ENCODE measurements at regions not wholly inside any gene's neighbourhood (a gene's known extent, or its start where the extent isn't known, plus 50 kb on each side); places are given as distances from the start of the nearest gene placed in this dataset.

DNA sequence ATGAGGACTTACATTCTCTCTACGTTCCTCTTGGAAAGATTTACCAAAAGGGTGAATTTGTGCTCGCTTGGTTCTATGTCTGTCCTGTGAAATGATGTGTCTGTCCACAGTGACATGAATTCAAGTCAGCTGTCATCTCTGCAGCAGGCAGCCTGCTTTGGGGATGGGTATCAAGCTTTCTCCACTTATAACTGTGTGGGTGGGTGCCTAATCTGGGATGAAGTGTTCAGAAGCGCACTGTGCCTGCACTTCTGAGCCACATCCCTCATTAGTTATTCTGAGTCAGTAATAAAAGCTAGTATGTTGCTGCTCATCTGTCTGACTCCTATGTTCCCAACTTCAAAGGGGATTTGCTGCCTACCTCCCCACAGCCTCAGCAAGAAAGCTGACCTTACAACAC, 86.1 kb upstream of the TUBA3C start:
- H3K9me3 ChIP-seq (ENCODE audit: control insufficient read depth in 2 of 3, insufficient read depth in 1 of 3, low read length in 3 of 3), result peaks cover 0 to 1% (median 0%) of the 10 kb centered on the region in 3 donors
- TF ChIP-seq, protein P1, sequence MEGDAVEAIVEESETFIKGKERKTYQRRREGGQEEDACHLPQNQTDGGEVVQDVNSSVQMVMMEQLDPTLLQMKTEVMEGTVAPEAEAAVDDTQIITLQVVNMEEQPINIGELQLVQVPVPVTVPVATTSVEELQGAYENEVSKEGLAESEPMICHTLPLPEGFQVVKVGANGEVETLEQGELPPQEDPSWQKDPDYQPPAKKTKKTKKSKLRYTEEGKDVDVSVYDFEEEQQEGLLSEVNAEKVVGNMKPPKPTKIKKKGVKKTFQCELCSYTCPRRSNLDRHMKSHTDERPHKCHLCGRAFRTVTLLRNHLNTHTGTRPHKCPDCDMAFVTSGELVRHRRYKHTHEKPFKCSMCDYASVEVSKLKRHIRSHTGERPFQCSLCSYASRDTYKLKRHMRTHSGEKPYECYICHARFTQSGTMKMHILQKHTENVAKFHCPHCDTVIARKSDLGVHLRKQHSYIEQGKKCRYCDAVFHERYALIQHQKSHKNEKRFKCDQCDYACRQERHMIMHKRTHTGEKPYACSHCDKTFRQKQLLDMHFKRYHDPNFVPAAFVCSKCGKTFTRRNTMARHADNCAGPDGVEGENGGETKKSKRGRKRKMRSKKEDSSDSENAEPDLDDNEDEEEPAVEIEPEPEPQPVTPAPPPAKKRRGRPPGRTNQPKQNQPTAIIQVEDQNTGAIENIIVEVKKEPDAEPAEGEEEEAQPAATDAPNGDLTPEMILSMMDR (IDR thresholded peaks at IDR 0.05; ENCODE audit: borderline replicate concordance, extremely low read depth, insufficient read depth), result no peak
- FAIRE-seq (no peak), DNase-seq (no peak)
- no peaks in the 10 kb centered on the region for H3K27me3 ChIP-seq (ENCODE audit: control insufficient read depth, insufficient read depth, low read length)
- H3K27ac ChIP-seq (ENCODE audit: low read depth in 2 of 2, low read length in 2 of 2), result no peak overlapping the region
- H3K4me1 ChIP-seq (ENCODE audit: control insufficient read depth in 2 of 3, insufficient read depth in 2 of 3, low read depth in 1 of 3, low read length in 3 of 3), result no peaks in the 10 kb centered on the region
- no peaks in the 10 kb centered on the region for H3K36me3 ChIP-seq (ENCODE audit: control insufficient read depth in 2 of 3, insufficient read depth in 3 of 3, low read length in 3 of 3)
- no peak overlapping the region for H3K4me3 ChIP-seq (ENCODE audit: low read length in 3 of 3)
- intact Hi-C loops (cut with DNase I), result no loop called here
- H3K9ac ChIP-seq (ENCODE audit: low read length in 3 of 3), result no peak overlapping the region

DNA sequence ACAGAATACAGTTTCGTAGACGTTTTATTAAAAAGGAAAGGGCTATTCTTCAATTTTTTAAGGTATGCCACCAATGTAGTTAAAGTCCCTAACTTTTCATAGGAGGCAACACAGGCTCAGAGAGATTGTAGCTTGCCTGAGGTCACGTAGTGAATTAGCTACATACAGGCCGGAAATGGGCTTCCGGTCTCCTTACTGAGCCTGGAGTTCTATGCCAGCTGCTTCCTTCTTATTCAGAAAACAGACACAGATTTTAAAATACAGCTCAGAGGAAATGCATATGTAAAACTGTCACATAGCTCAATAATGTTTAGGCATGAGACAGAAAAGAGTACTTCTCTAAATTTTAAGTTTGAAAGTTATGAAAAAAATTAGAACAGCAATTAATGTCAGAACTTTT, 85.4 kb upstream of the TUBA3C start:
- Histone ChIP-seq H3K36me3 (ENCODE audit: control insufficient read depth in 2 of 3, insufficient read depth in 3 of 3, low read length in 3 of 3) (no peaks in the 10 kb centered on the region), H3K9ac (ENCODE audit: low read length in 3 of 3) (no peak overlapping the region), H3K27me3 (ENCODE audit: control insufficient read depth, insufficient read depth, low read length) (no peaks in the 10 kb centered on the region), H3K9me3 (ENCODE audit: control insufficient read depth in 2 of 3, insufficient read depth in 1 of 3, low read length in 3 of 3) (peaks cover 0 to 1% (median 0%) of the 10 kb centered on the region in 3 donors), H3K27ac (ENCODE audit: low read depth in 2 of 2, low read length in 2 of 2) (no peak overlapping the region), H3K4me3 (ENCODE audit: low read length in 3 of 3) (no peak overlapping the region), H3K4me1 (ENCODE audit: control insufficient read depth in 2 of 3, insufficient read depth in 2 of 3, low read depth in 1 of 3, low read length in 3 of 3) (no peaks in the 10 kb centered on the region)
- DNase-seq, result no peak
- intact Hi-C loops (cut with DNase I), result no loop called here
- TF ChIP-seq, protein P1 (IDR thresholded peaks at IDR 0.05; ENCODE audit: borderline replicate concordance, extremely low read depth, insufficient read depth), result no peak
- no peak for FAIRE-seq

DNA sequence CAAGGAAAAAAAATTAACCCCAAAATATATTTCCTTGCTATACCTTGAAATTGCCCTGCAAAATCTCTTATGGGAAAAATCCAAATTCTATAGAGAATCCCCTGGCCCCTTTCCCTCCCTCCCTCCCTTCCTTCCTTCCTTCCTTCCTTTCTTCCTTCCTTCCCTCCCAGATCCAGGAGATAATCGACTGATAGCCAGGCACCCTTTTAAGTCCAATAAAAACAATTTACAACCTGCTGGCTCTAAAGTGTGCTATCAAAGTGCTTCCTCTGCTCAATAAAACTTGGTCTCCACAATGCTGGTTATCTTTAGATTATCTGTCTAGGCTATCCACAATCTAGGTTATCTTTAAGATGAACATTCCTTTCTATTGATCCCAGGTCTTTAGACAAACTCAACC, 83.1 kb upstream of the TUBA3C start:
- Histone ChIP-seq H3K9ac (ENCODE audit: low read length in 3 of 3) (no peak overlapping the region), H3K4me3 (ENCODE audit: low read length in 3 of 3) (no peak overlapping the region), H3K27ac (ENCODE audit: low read depth in 2 of 2, low read length in 2 of 2) (no peak overlapping the region), H3K4me1 (ENCODE audit: control insufficient read depth in 2 of 3, insufficient read depth in 2 of 3, low read depth in 1 of 3, low read length in 3 of 3) (no peaks in the 10 kb centered on the region), H3K9me3 (ENCODE audit: control insufficient read depth in 2 of 3, insufficient read depth in 1 of 3, low read length in 3 of 3) (peaks cover 0 to 1% (median 0%) of the 10 kb centered on the region in 3 donors), H3K27me3 (ENCODE audit: control insufficient read depth, insufficient read depth, low read length) (no peaks in the 10 kb centered on the region), H3K36me3 (ENCODE audit: control insufficient read depth in 2 of 3, insufficient read depth in 3 of 3, low read length in 3 of 3) (no peaks in the 10 kb centered on the region)
- DNase-seq (no peak), FAIRE-seq (no peak)
- intact Hi-C loops (cut with DNase I), result no loop called here
- TF ChIP-seq, protein P1 (IDR thresholded peaks at IDR 0.05; ENCODE audit: borderline replicate concordance, extremely low read depth, insufficient read depth), result no peak

DNA sequence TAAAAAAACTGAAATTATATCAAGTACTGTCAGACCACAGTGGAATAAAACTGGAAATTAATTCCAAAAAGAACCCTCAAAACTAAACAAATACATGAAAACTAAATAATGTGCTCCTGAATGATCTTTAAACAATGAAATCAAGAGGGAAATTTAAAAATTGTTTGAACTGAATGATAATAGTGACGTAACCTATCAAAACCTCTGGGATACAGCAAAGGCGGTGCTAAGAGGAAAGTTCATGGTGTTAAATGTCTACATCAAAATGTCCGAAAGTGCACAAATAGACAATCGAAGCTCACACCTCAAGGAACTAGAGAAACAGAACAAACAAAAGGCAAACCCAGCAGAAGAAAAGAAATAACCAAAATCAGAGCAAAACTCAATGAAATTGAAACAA, 70.8 kb upstream of the TUBA3C start:
- DNase-seq (no peak), FAIRE-seq (no peak)
- no peak overlapping the region for H3K9ac ChIP-seq (ENCODE audit: low read length in 3 of 3)
- peaks cover 0 to 8% (median 4%) of the 10 kb centered on the region in 3 donors for H3K9me3 ChIP-seq (ENCODE audit: control insufficient read depth in 2 of 3, insufficient read depth in 1 of 3, low read length in 3 of 3)
- H3K4me3 ChIP-seq (ENCODE audit: low read length in 3 of 3), result no peak overlapping the region
- H3K27me3 ChIP-seq (ENCODE audit: control insufficient read depth, insufficient read depth, low read length), result no peaks in the 10 kb centered on the region
- no peak overlapping the region for H3K27ac ChIP-seq (ENCODE audit: low read depth in 2 of 2, low read length in 2 of 2)
- TF ChIP-seq, protein P1 (IDR thresholded peaks at IDR 0.05; ENCODE audit: borderline replicate concordance, extremely low read depth, insufficient read depth), result no peak
- intact Hi-C loops (cut with DNase I), result no loop called here
- no peaks in the 10 kb centered on the region for H3K36me3 ChIP-seq (ENCODE audit: control insufficient read depth in 2 of 3, insufficient read depth in 3 of 3, low read length in 3 of 3)
- H3K4me1 ChIP-seq (ENCODE audit: control insufficient read depth in 2 of 3, insufficient read depth in 2 of 3, low read depth in 1 of 3, low read length in 3 of 3), result peaks cover 0 to 2% (median 0%) of the 10 kb centered on the region in 3 donors
